HG03442 (cell line): ENCODE measurements at regions not wholly inside any gene's neighbourhood (a gene's known extent, or its start where the extent isn't known, plus 50 kb on each side); places are given as distances from the start of the nearest gene placed in this dataset.
"Not testable (repeated sequence)": the region's sequence is repeated elsewhere in the genome, so short reads cannot be mapped to it uniquely, and the experiment has no call there.

Experiments used
- ATAC-seq: cut with Tn5 transposase; IDR thresholded peaks from one replicate; pipeline ENCODE4 v1.9.1; 2021; ENCODE audit warnings: mild to moderate bottlenecking, moderate library complexity; ENCODE audit not compliant: unreplicated experiment

GRCh38 chr7:118777308-118777707 is 552.8 kb downstream of the ANKRD7 start:
- ATAC-seq = no peak

GRCh38 chr7:118792682-118793081 is 568.2 kb downstream of the ANKRD7 start:
- no peak for ATAC-seq

- no peak for ATAC-seq
These were observed 569.1 kb downstream of the ANKRD7 start for GRCh38 chr7:118793582-118793981.

- ATAC-seq = no peak
These were observed 569.9 kb downstream of the ANKRD7 start for GRCh38 chr7:118794419-118794818.

- ATAC-seq = no peak
These were observed 576.9 kb downstream of the ANKRD7 start for GRCh38 chr7:118801366-118801765.

- ATAC-seq = no peak
These were observed 578.2 kb downstream of the ANKRD7 start for GRCh38 chr7:118802726-118803125.

- ATAC-seq = no peak
These were observed 601.7 kb downstream of the ANKRD7 start for GRCh38 chr7:118826246-118826645.

GRCh38 chr7:118836933-118837332 is 612.4 kb downstream of the ANKRD7 start:
- ATAC-seq = peak; percentile 98

- ATAC-seq = no peak
These were observed 615.0 kb downstream of the ANKRD7 start for GRCh38 chr7:118839515-118839914.

- no peak for ATAC-seq
These were observed 619.0 kb downstream of the ANKRD7 start for GRCh38 chr7:118843456-118843855.

GRCh38 chr7:118844748-118845147 is 620.2 kb downstream of the ANKRD7 start:
- no peak for ATAC-seq

GRCh38 chr7:118845791-118846190 is 621.3 kb downstream of the ANKRD7 start:
- ATAC-seq = no peak

- ATAC-seq = no peak
These were observed 622.5 kb downstream of the ANKRD7 start for GRCh38 chr7:118846977-118847376.

GRCh38 chr7:118855290-118855689 is 630.8 kb downstream of the ANKRD7 start:
- ATAC-seq = no peak

GRCh38 chr7:118858651-118859149 is 634.2 kb downstream of the ANKRD7 start:
- no peak for ATAC-seq

GRCh38 chr7:118861581-118861980 is 637.1 kb downstream of the ANKRD7 start:
- no peak for ATAC-seq

GRCh38 chr7:118862740-118863139 is 638.2 kb downstream of the ANKRD7 start:
- ATAC-seq = no peak

GRCh38 chr7:118863966-118864365 is 639.5 kb downstream of the ANKRD7 start:
- no peak for ATAC-seq

GRCh38 chr7:118867860-118868259 is 643.4 kb downstream of the ANKRD7 start:
- ATAC-seq = no peak

GRCh38 chr7:118869141-118869540 is 644.6 kb downstream of the ANKRD7 start:
- not testable (repeated sequence) for ATAC-seq

GRCh38 chr7:118870187-118870586 is 645.7 kb downstream of the ANKRD7 start:
- no peak for ATAC-seq

- no peak for ATAC-seq
These were observed 648.1 kb downstream of the ANKRD7 start for GRCh38 chr7:118872568-118872967.

GRCh38 chr7:118877187-118877586 is 652.7 kb downstream of the ANKRD7 start:
- ATAC-seq = no peak
